ENCODE measurements at regions not wholly inside any gene's neighbourhood (a gene's known extent, or its start where the extent isn't known, plus 50 kb on each side); places are given as distances from the start of the nearest gene placed in this dataset.

- in situ Hi-C loops (cut with MboI; ENCODE audit: low sequenced_read_pairs) (no loop called here), dilution Hi-C loops (cut with HindIII; ENCODE audit: low sequenced_read_pairs, unreplicated experiment) (no loop called here), intact Hi-C loops (cut with micrococcal nuclease) (no loop called here)
- H3K23ac ChIP-seq (ENCODE audit: low read depth, low read length), result no peak overlapping the region
- ChIA-PET POLR2A (ENCODE audit: unreplicated experiment) (no interaction called here), CTCF (no interaction called here)
- H4K91ac ChIP-seq (ENCODE audit: insufficient read depth, low read depth, low read length), result no peak overlapping the region
- H3K27me3 ChIP-seq (ENCODE audit: control insufficient read depth, insufficient read depth, low read length), result peaks cover 2% of the 10 kb centered on the region; the same call in 1 of the 2 replicates
- H3K79me1 ChIP-seq (ENCODE audit: low read depth in 1 of 2, low read length in 2 of 2), result no peaks in the 10 kb centered on the region
- H2BK120ac ChIP-seq (ENCODE audit: low read depth, low read length), result no peak overlapping the region
- H2BK5ac ChIP-seq (ENCODE audit: low read depth, low read length, poor library complexity, severe bottlenecking), result no peak overlapping the region
- H3K14ac ChIP-seq (replicated peaks; ENCODE audit: low read depth, low read length), result no peak overlapping the region
- no peak overlapping the region for H2AFZ ChIP-seq (replicated peaks; ENCODE audit: low read length, poor library complexity)
- H3K4ac ChIP-seq (ENCODE audit: low read depth, low read length), result no peak overlapping the region
- no peak overlapping the region for H3K27ac ChIP-seq (ENCODE audit: insufficient read depth, low read length)
- no peaks in the 10 kb centered on the region for H3K36me3 ChIP-seq (ENCODE audit: control insufficient read depth, insufficient read depth, low read length)
- ATAC-seq (ENCODE audit: low read depth) (no peak), DNase-seq (no peak)
- BruUV-seq (replicated peaks), result no TSS peak
- no peak overlapping the region for H3K4me2 ChIP-seq (ENCODE audit: low read depth, low read length)
- H3K9me3 ChIP-seq (ENCODE audit: control insufficient read depth, insufficient read depth, low read length), result no peaks in the 10 kb centered on the region
- no peak overlapping the region for H2BK20ac ChIP-seq (ENCODE audit: low read depth, low read length)
- TF ChIP-seq RCOR1 (IDR thresholded peaks at IDR 0.05; ENCODE audit: insufficient replicate concordance, low read length), result no peak
- TF ChIP-seq FOS (IDR thresholded peaks at IDR 0.05; ENCODE audit: low read depth, low read length), result no peak
- TF ChIP-seq ELK1 (IDR thresholded peaks at IDR 0.05; ENCODE audit: borderline replicate concordance, low read depth, low read length), result no peak
- TF ChIP-seq POLR2A (IDR thresholded peaks at IDR 0.05; ENCODE audit: low read depth, low read length), result no peak
- no peak for TF ChIP-seq CHD1 (IDR thresholded peaks at IDR 0.05; ENCODE audit: low read depth, low read length)
- TF ChIP-seq RFX5 (IDR thresholded peaks at IDR 0.05; ENCODE audit: low read depth, low read length), result no peak
- no peak for TF ChIP-seq NFE2L2 (IDR thresholded peaks at IDR 0.05; ENCODE audit: low read depth, low read length)
- no peak for TF ChIP-seq USF2 (IDR thresholded peaks at IDR 0.05; ENCODE audit: low read depth, low read length)
- TF ChIP-seq CTCF (conservative IDR thresholded peaks at IDR 0.05; ENCODE audit: low read depth, low read length), result no peak
- TF ChIP-seq MAFK (IDR thresholded peaks at IDR 0.05; ENCODE audit: low read depth, low read length), result no peak
- no peak for TF ChIP-seq MAZ (IDR thresholded peaks at IDR 0.05; ENCODE audit: borderline replicate concordance, low read depth, low read length)
- no peak for TF ChIP-seq BHLHE40 (IDR thresholded peaks at IDR 0.05; ENCODE audit: low read depth, low read length)
- no peak for TF ChIP-seq CEBPB (IDR thresholded peaks at IDR 0.05; ENCODE audit: low read depth, low read length)
- TF ChIP-seq MXI1 (IDR thresholded peaks at IDR 0.05; ENCODE audit: borderline replicate concordance, low read depth, low read length), result no peak
- H3K9me1 ChIP-seq (ENCODE audit: insufficient read depth, low read length), result no peaks in the 10 kb centered on the region
- no peak overlapping the region for H2AK9ac ChIP-seq (replicated peaks; ENCODE audit: low read depth, low read length, poor library complexity)
- H3K4me1 ChIP-seq (ENCODE audit: control insufficient read depth, insufficient read depth, low read length), result no peaks in the 10 kb centered on the region
- H4K8ac ChIP-seq (ENCODE audit: low read depth in 2 of 2, low read length in 2 of 2), result no peak overlapping the region
- no peak overlapping the region for H3K56ac ChIP-seq (ENCODE audit: extremely low read depth, insufficient read depth, low read length)
- 26% methylated on average over 6 of the region's 9 CpGs; no CpG with 5 or more reads in 1 of the 2 experiments for WGBS, 2 experiments (ENCODE audit: extremely low coverage in 2 of 2, insufficient read length in 1 of 2)
- H4K5ac ChIP-seq (ENCODE audit: low read depth, low read length), result no peak overlapping the region
- no peak overlapping the region for H3K4me3 ChIP-seq (ENCODE audit: insufficient read depth, low read depth, low read length)
- no peak overlapping the region for H3K18ac ChIP-seq (ENCODE audit: low read depth, low read length)
- H2BK15ac ChIP-seq (ENCODE audit: low read depth, low read length), result no peak overlapping the region
- no peak overlapping the region for H3K9ac ChIP-seq (ENCODE audit: low read depth, low read length)
- no peaks in the 10 kb centered on the region for H4K20me1 ChIP-seq (ENCODE audit: insufficient read depth, low read length)
- H2AK5ac ChIP-seq (ENCODE audit: low read depth, low read length), result no peak overlapping the region
These were observed 245.4 kb downstream of the ANKRD60 start for GRCh38 chr20:57983082-57983481.

Data from IMR-90 (cell line).